ENCODE measurements at regions not wholly inside any gene's neighbourhood (a gene's known extent, or its start where the extent isn't known, plus 50 kb on each side); places are given as distances from the start of the nearest gene placed in this dataset.

DNA sequence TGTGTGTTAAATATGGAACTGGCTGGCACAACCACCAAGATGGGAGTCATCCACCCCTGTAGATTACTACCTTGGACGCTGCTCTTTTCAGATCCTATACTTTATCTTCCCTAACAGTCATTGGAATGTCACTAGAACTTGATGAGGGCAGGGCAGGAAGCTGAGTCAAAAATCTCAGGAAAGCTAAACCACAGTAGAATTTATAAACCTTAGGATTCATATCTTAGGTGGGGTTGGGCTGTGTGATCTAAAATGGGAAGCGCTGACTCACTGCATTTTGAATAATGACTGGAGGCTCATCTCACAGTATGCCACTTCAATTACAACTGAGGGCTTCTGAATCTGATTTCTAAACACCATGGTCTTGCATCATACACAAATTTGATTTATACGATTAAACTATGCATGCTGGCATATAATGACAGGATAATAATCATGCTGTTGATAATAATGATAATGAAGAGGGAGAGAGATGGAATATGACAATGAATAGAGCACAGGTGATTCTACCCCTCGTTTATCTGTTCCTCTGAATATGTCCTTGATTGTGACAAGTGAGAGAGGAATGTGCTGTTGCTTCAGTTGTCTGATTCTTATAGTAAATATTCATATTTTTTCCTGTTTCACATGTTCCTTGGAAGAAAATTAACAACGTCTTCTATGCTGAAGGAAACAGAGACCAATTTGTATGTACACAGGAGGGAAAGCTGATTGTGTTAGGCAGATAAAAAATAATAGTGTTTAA, 270.3 kb upstream of the HS3ST1 start:
- TF ChIP-seq, protein P1, sequence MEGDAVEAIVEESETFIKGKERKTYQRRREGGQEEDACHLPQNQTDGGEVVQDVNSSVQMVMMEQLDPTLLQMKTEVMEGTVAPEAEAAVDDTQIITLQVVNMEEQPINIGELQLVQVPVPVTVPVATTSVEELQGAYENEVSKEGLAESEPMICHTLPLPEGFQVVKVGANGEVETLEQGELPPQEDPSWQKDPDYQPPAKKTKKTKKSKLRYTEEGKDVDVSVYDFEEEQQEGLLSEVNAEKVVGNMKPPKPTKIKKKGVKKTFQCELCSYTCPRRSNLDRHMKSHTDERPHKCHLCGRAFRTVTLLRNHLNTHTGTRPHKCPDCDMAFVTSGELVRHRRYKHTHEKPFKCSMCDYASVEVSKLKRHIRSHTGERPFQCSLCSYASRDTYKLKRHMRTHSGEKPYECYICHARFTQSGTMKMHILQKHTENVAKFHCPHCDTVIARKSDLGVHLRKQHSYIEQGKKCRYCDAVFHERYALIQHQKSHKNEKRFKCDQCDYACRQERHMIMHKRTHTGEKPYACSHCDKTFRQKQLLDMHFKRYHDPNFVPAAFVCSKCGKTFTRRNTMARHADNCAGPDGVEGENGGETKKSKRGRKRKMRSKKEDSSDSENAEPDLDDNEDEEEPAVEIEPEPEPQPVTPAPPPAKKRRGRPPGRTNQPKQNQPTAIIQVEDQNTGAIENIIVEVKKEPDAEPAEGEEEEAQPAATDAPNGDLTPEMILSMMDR (conservative IDR thresholded peaks at IDR 0.05): no peak
- no peak for TF ChIP-seq EZH2 (IDR thresholded peaks at IDR 0.05; ENCODE audit: low read depth)
- no peaks in the 10 kb centered on the region for H4K20me1 ChIP-seq (ENCODE audit: insufficient read depth)
- intact Hi-C loops (cut with micrococcal nuclease; ENCODE audit: unreplicated experiment): loop anchor here (1.0 to 2.0 kb wide), 3 partner anchors 21 to 201 kb away; no protein-coding TSS in a partner anchor
- H3K9me2 ChIP-seq (ENCODE audit: insufficient read depth): no peaks in the 10 kb centered on the region
- H3K4me2 ChIP-seq: peak overlapping the region; percentile 68
- H2AFZ ChIP-seq: 0 out of 2 replicates have a peak overlapping the region, but pooled peaks have one; percentile 31
- H3K9me3 ChIP-seq (ENCODE audit: insufficient read depth, low read depth): peaks cover 18% of the 10 kb centered on the region
- 0 out of 2 replicates have a peak overlapping the region, but pooled peaks have one; percentile 12 for H3K4me3 ChIP-seq
- H3K79me2 ChIP-seq (ENCODE audit: low read depth): no peaks in the 10 kb centered on the region
- peak overlapping the region; percentile 99 for H3K27ac ChIP-seq
- no TSS peak for BruUV-seq (replicated peaks)
- CTCF ChIA-PET: interaction anchor here (0.6 to 0.7 kb wide), 3 partner anchors 17 to 204 kb away, joined by 3 to 4 read pairs (median 3); no protein-coding TSS in a partner anchor
- no peaks in the 10 kb centered on the region for H3K27me3 ChIP-seq (ENCODE audit: insufficient read depth, low read depth)
- POLR2A ChIA-PET (ENCODE audit: unreplicated experiment): interaction anchor here (0.5 to 1.7 kb wide), 5 partner anchors 64 to 269 kb away, joined by 3 to 12 read pairs (median 5); no protein-coding TSS in a partner anchor
- DNase-seq: peak; percentile 61 to 91
- H3K4me1 ChIP-seq (replicated peaks; ENCODE audit: insufficient read depth): peaks cover 52% of the 10 kb centered on the region
- H3K36me3 ChIP-seq (ENCODE audit: low read depth): no peaks in the 10 kb centered on the region
- H3F3A ChIP-seq (ENCODE audit: insufficient read depth, low read depth): peaks cover 49% of the 10 kb centered on the region

GRCh38 chr4:11698033-11698432, 269.3 kb upstream of the HS3ST1 start:
- BruUV-seq (replicated peaks): no TSS peak
- Histone ChIP-seq H3K79me2 (ENCODE audit: low read depth) (no peaks in the 10 kb centered on the region), H3K36me3 (ENCODE audit: low read depth) (no peaks in the 10 kb centered on the region), H3K27ac (peak overlapping the region; percentile 99), H3K4me3 (0 out of 2 replicates have a peak overlapping the region, but pooled peaks have one; percentile 12), H3K4me2 (peak overlapping the region; percentile 68), H3F3A (ENCODE audit: insufficient read depth, low read depth) (peaks cover 49% of the 10 kb centered on the region), H3K27me3 (ENCODE audit: insufficient read depth, low read depth) (no peaks in the 10 kb centered on the region), H3K9me2 (ENCODE audit: insufficient read depth) (no peaks in the 10 kb centered on the region), H3K9me3 (ENCODE audit: insufficient read depth, low read depth) (peaks cover 13% of the 10 kb centered on the region; the same call in 1 of the 2 replicates), H2AFZ (0 out of 2 replicates have a peak overlapping the region, but pooled peaks have one; percentile 31), H3K4me1 (replicated peaks; ENCODE audit: insufficient read depth) (peaks cover 52% of the 10 kb centered on the region), H4K20me1 (ENCODE audit: insufficient read depth) (no peaks in the 10 kb centered on the region)
- CTCF ChIA-PET: interaction anchor here (0.7 kb wide), 1 partner anchor 16 kb away, joined by 3 read pairs; no protein-coding TSS in a partner anchor
- intact Hi-C loops (cut with micrococcal nuclease; ENCODE audit: unreplicated experiment): loop anchor here (1.0 to 2.0 kb wide), 2 partner anchors 22 to 29 kb away; no protein-coding TSS in a partner anchor
- POLR2A ChIA-PET (ENCODE audit: unreplicated experiment): interaction anchor here (0.7 kb wide), 2 partner anchors 65 to 202 kb away, joined by 5 to 19 read pairs; no protein-coding TSS in a partner anchor
- no peak for DNase-seq
- TF ChIP-seq, protein P1 (conservative IDR thresholded peaks at IDR 0.05): no peak
- TF ChIP-seq EZH2 (IDR thresholded peaks at IDR 0.05; ENCODE audit: low read depth): no peak

- H3K9me2 ChIP-seq (ENCODE audit: insufficient read depth): no peaks in the 10 kb centered on the region
- ChIA-PET CTCF (no interaction called here), POLR2A (ENCODE audit: unreplicated experiment) (no interaction called here)
- no peaks in the 10 kb centered on the region for H3K79me2 ChIP-seq (ENCODE audit: low read depth)
- no peaks in the 10 kb centered on the region for H3K36me3 ChIP-seq (ENCODE audit: low read depth)
- H3K9me3 ChIP-seq (ENCODE audit: insufficient read depth, low read depth): peaks cover 13% of the 10 kb centered on the region; the same call in 1 of the 2 replicates
- H3K4me1 ChIP-seq (replicated peaks; ENCODE audit: insufficient read depth): peaks cover 18% of the 10 kb centered on the region
- no peak overlapping the region for H2AFZ ChIP-seq
- no peaks in the 10 kb centered on the region for H4K20me1 ChIP-seq (ENCODE audit: insufficient read depth)
- intact Hi-C loops (cut with micrococcal nuclease; ENCODE audit: unreplicated experiment): no loop called here
- no peak for DNase-seq
- no peak overlapping the region for H3K27ac ChIP-seq
- H3K27me3 ChIP-seq (ENCODE audit: insufficient read depth, low read depth): no peaks in the 10 kb centered on the region
- BruUV-seq (replicated peaks): no TSS peak
- TF ChIP-seq, protein P1 (conservative IDR thresholded peaks at IDR 0.05): no peak
- TF ChIP-seq EZH2 (IDR thresholded peaks at IDR 0.05; ENCODE audit: low read depth): no peak
- no peak overlapping the region for H3K4me3 ChIP-seq
- no peak overlapping the region for H3K4me2 ChIP-seq
- H3F3A ChIP-seq (ENCODE audit: insufficient read depth, low read depth): peaks cover 14% of the 10 kb centered on the region
Measured at GRCh38 chr4:11693693-11694092, 265.0 kb upstream of the HS3ST1 start.

Measured in PC-9 (cell line).